ENCODE measurements at regions not wholly inside any gene's neighbourhood (a gene's known extent, or its start where the extent isn't known, plus 50 kb on each side); places are given as distances from the start of the nearest gene placed in this dataset.

GRCh38 chr16:51039638-51040331, 111.3 kb downstream of the SALL1 start:
- no peak for TF ChIP-seq CTCF (IDR thresholded peaks at IDR 0.05)
- no peak for TF ChIP-seq ZFX (IDR thresholded peaks at IDR 0.05; ENCODE audit: borderline replicate concordance)
- no peak overlapping the region for H3K27ac ChIP-seq

GRCh38 chr16:51035711-51036110, 115.4 kb downstream of the SALL1 start:
- TF ChIP-seq CTCF (IDR thresholded peaks at IDR 0.05) (no peak), ZFX (IDR thresholded peaks at IDR 0.05; ENCODE audit: borderline replicate concordance) (no peak)
- no peak overlapping the region for H3K27ac ChIP-seq

DNA sequence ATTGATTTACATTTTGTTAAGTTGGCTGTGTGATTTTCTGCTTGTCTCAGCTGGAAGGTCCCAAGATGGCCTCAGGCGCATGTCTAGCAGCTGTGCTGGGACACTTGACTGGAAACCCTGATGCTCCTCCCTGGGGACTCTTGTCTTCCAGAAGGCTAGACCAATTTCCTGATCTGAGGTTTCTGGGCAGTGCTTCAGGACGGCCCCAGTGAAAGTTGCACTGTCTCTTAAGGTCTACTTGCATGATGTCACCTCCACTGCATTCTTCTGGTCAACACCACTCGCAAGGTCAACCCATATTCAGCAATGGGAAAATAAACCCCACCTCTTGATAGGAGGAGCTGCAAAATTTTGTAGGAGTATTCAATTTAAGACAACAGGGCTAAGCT, 116.0 kb downstream of the SALL1 start:
- no peak overlapping the region for H3K27ac ChIP-seq
- TF ChIP-seq ZFX (IDR thresholded peaks at IDR 0.05; ENCODE audit: borderline replicate concordance), result no peak
- no peak for TF ChIP-seq CTCF (IDR thresholded peaks at IDR 0.05)

DNA sequence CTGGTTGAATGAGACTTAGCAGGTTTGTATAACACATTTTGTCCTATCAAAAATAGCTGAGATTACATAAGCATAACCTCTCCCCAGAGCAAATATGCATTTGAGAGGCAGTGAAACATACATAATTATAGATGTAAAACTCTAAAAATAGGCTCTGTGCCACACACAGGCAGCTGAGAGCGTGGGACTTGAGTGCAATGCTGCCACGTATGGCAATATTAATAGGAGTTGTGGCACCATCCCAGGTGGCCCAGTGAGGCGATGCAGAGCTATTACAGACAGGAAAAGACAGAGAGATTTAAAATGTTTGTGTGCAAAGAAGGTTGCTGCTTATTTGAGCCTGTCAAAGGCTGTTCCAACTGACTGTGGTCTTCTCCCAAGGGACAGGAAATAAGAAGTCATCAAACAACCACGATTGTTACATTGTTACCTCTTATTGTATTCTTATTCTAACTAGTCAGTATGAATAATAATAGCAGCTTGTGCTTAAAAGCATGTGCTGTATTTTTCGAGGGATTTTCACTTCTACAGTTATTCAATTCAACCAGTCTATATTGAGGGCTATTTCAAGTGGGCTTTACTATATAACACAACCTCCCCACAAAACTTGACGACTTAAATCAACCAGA, 116.5 kb downstream of the SALL1 start:
- no peak overlapping the region for H3K27ac ChIP-seq
- TF ChIP-seq ZFX (IDR thresholded peaks at IDR 0.05; ENCODE audit: borderline replicate concordance), result no peak
- TF ChIP-seq CTCF (IDR thresholded peaks at IDR 0.05), result no peak

DNA sequence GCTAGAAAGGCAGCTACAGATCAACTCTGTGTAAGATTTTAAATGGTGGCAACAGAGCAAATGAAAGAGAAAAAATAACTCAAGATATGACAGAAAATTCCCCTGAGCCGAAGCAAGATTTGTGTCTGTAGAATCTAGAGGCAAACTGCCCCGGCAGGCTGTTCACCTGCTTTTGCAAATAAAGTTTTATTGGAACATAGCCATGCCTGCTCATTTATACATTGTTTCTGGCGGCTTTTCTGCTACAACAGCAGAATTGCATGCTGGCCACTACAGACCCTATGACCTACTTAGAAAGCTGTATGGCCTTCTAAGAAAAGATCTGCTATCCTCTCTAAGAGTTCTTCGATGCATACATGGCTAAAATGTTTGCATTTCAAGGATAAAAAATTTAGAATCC, 119.5 kb downstream of the SALL1 start:
- no peak for TF ChIP-seq CTCF (IDR thresholded peaks at IDR 0.05)
- no peak for TF ChIP-seq ZFX (IDR thresholded peaks at IDR 0.05; ENCODE audit: borderline replicate concordance)
- H3K27ac ChIP-seq, result no peak overlapping the region

- TF ChIP-seq ZFX (IDR thresholded peaks at IDR 0.05; ENCODE audit: borderline replicate concordance) (no peak), CTCF (IDR thresholded peaks at IDR 0.05) (no peak)
These were observed 120.6 kb downstream of the SALL1 start for GRCh38 chr16:51030516-51030915.

DNA sequence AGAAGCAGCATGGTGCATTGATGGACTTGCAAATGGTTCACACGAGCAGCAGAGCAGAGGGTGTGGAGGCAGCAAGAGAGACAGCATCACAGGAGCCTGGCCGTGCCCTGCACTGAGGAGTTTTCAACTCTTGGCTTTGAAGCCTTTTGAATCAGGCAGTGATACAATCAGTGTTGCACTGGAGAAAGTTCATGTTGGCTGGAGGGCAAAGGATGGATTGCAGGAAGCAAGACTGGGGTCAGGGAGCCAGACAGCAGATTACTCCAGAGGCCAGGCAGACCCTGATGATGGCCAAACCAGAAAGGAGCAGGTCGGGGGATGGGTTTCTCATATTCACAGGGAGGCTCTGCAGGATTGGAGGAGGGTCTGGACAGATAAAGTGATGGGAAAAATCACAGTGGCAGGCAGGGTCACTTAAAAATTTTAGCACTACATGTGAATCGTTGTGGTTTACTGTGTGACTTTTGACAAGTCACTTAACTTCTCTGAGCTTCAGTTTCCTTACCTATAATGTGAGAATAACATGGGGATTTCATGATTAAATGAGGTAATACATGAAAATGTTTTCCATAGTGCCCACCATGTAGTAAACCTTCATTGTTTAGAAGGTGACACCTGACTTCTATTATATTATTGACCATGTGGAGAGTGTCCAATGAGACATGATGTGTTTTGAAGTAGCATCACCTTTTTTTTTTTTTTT, 125.3 kb downstream of the SALL1 start:
- H3K27ac ChIP-seq, result no peak overlapping the region
- no peak for TF ChIP-seq CTCF (IDR thresholded peaks at IDR 0.05)
- no peak for TF ChIP-seq ZFX (IDR thresholded peaks at IDR 0.05; ENCODE audit: borderline replicate concordance)

More at GRCh38 chr16:51030516-51030915, 120.6 kb downstream of the SALL1 start:
- no peak overlapping the region for H3K27ac ChIP-seq
